Stimulated activated CD4-positive, alpha-beta T cell treated with anti-CD3 and anti-CD28 coated beads, Interleukin-1b, Interleukin-23, amount 100 ng/mL, for 48 hours (primary cell): ENCODE measurements at regions not wholly inside any gene's neighbourhood (a gene's known extent, or its start where the extent isn't known, plus 50 kb on each side); places are given as distances from the start of the nearest gene placed in this dataset.
A peak's percentile ranks its signal among the peaks of the same experiment; 100 is the strongest.
"Not testable (repeated sequence)": the region's sequence is repeated elsewhere in the genome, so short reads cannot be mapped to it uniquely, and the experiment has no call there.

Source experiments
- DNase-seq: peaks from one replicate; pipeline ENCODE4 v3.0.0-alpha.2; 2020

DNA sequence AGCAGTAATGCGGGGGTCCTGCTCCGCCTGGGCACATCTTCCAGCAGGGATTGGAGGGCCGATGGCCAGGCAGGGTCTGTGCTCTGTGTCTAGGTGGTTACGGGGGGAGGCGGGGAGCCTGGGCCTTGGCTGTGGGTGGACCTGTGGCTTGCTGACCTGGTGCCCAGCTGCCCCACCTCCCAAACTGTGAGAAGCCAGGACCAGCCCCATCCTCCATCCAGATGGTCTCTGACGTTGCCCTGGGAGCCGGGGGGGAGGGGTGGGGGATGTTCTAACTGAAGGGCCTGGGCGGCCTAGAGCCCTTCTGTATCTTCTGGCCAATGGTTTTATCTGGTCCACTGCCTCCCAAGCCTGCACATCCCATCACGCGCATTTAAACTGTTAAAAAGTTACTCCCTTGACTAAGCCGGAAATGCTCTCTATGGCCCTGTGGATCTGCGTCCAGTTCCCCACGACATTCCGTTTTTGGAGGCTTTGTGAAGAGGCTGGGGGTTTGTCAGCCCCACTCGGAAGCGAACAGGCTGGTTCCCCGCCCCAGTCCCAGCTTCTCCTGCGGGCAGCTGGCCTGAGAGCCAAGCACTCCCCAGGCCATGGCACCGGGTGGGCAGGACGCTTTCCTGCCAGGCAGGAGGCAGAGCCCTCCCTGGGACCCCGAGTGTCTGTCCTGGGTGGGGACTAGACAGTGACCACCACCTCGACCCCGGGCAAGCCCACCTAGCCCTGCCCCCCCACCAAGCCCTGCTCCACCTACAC is 143.6 kb downstream of the IGLL1 start:
- not testable (repeated sequence) for DNase-seq

DNA sequence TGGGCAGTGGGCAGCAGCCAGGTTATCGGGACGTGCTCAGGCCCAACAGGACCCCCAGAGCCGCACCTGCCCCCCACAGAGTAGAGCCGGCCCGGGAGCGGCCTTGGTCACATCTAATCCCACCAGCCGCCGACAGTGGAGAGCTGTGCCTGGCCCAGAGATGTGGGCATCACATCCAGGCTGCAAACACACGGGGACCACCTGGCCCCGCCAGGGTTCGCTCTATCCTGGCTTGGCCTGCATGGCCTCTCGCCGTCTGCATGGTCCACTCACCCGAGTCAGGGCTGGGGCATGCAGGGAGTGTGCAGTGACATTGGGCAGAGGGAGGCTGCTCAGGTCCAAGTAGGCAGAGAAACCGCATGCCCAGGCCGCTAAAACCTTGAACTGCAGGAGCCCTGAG is 144.9 kb downstream of the IGLL1 start:
- not testable (repeated sequence) for DNase-seq

DNA sequence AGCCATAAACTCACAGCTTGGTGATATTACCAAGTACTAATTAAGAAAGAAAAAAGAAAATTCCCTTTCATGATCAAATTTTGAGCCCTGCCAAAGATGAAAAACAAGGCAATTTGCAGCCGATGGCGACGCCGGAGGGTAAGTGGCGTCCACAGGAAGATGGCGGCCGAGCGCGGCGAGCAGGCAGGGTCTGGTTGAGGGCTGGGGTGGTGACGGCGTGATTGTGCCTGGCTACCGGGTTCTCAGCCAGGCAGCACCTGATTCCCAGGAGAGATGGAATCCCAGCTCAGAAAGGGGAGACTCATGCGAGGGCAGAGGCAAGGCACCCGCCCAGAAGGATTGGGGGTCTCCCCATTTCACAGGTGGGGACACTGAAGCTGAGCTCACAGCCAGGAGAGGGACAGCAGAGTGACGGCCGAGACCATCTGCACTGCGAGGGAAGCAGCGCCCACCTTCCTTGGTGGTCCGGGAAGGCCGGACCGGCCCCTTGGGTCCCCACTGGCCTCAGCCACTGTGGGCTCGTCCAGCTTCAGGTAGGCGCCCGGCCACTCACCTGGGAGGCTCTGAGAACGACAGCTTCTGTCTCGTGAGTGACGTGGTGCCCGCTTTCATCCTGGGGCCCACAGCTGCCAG is 145.8 kb downstream of the IGLL1 start:
- DNase-seq, result not testable (repeated sequence)

DNA sequence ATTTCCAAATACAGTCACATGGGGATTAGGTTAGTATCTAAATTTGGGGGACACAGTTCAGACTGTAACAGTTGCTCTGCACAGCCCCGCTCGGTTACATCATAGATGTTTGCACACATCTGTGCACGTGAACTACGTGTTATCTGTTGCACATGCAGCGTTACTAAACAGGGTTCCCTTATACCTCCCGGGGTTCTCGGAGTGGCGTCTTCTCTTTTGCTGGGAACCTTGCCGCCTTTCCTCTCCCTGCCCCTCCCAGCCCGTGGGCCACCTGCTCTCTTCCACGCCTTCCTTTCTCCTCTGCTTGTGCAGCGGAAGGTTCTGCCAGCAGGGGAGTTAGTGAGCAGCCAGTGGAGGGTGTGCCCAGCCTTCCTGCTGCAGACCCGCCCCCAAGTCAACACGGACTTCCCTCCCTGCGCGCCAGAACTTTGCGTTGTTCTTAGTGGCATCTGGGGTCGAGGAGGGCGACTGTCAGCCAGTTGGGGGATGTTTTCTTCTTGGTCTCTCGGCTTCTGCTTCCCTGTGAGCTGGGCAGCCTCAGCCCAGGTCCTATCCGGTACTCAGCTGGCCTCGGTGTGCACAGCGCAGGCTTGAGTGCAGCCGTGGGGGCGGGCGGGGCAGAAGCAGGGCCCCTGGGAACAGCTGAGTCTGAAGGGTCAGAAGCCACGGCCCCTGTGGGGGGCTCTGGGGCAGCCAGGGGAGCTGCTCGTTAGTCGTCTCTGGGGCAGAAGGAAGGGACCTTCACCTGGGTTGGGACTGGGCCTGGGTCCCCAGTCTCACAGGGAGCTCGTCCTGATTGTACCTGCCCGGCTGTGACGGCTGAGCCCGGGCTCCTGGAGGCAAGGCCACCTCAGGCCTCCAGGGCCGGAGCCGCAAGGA is 146.7 kb downstream of the IGLL1 start:
- DNase-seq, result peak; percentile 47

DNA sequence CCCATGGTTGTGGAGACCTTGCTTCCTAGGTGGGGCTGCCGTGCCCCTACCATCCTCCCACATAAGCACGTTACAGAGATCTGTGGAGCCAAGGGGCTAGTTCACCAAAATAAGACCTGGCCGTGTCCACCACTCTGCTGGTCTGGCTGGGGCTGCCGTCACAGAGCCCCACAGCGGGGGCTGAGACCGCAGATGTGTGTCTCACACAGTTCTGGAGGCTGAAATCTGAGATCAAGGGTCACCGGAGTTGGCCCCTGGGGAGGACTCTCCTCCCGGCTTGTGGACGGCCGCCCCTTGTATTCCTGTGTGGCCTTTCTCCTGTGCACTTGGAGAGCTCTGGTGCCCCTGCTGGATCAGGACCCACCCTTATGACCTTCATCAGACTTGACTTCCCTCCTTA is 147.4 kb downstream of the IGLL1 start:
- DNase-seq, result not testable (repeated sequence)

DNA sequence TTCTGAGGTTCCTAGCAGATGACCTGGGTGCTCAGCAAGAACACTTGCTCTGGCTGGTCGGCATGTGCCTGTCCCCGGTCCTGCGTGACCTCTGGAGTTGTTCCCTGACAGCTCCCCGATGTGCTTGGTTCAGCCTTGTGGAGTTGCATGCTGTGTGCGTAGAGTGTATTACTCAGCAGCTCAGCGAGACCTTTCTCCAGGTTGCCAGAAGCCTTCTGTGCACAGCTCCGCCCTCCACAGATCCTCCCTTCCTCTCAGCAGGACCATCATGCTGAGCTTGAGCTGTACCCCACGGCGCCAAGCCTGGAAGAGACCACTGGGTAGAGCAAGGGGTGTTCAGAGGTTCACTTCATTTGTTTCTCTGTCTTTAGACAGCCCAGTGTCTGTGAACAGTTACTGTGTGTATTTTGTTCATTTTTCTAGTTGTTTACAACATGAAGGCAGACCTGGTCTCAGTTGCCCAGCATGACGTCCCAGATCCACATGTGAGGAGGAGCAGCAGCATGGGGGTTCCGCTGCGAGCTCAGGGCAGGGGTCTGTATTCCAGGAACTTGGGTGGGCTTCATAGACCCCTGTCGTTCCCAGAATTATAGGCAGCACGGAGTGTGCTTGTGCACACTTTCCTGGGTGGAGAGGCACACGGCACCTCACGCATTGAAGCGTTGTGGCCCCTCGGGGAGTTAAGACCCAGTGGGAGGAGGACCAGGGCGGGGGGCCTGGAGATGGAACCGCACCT is 148.6 kb downstream of the IGLL1 start:
- no peak for DNase-seq

DNA sequence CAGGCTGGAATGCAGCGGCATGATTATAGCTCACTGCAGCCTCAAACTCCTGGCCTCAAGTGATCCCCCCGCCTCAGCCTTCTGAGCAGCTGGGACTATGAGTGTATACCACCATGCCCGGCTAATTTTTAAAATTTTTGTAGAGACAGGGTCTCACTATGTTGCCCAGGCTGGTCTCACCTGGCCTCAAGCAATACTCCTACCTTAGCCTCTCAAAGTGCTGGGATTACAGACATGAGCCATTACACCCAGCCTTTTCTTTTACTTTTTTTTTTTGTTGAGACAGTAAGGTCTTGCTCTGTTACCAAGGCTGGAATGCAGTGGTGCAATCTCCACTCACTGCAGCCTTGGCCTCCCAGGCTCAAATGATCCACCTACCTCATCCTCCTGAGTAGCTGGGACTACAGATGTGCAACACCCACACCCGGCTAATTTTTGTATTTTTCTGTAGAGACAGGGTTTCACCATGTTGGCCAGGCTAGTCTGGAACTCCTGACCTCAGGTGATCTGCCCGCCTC is 155.5 kb downstream of the IGLL1 start:
- DNase-seq, result not testable (repeated sequence)

DNA sequence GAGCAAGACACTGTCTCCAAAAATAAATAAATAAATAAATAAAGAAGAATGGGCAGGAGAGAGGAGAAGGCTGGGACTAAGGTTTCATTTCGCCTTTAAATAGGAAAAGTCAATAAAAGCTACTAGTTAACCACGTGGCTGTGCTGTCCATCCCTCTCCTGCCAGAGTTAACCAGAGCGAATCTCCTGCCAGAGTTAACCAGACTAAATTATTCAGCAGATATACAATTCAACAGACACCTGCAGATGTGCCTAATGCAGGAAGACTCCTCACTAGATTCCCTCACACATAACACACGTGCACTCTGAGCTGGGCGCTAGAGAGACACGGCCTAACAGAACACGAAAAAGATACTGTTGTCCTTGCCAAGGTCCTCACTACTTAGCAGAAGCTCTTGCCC is 156.1 kb downstream of the IGLL1 start:
- DNase-seq, result no peak

DNA sequence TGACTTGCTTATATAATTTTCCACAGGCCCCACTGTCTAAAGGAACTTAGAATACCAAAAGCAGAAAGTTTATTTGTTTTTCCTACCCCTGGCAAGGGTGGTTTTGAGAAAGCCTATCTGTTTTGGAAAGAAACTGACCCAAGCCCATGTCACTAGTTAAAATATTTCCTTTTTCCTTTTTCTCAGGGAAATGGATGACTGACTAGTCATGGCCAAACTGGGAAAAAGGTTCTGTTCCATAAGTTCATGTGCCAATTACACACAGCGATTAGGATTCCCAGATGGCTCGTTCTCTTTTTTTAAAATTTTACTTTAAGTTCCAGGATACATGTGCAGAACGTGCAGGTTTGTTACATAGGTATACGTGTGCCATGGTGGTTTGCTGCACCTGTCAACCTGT is 157.8 kb downstream of the IGLL1 start:
- DNase-seq, result not testable (repeated sequence)

DNA sequence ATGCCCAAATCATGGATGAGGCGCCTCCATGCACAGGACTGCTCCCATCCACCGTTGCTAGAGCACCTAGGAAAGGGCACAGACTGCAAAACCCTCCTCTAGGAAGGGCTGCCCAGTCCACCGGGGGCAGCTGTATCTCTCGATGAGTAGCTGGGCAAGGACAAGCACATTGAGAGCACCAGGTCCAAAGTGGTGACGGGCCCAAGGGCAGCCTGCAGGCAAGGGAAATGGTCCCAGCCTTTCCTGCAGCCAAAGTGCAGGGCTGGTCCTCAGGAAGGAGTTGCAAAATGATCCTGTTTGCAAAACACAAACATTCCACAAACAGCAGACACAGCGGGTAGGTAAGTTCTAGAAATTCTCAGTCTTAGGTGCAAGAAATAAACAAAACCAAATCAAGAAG is 158.8 kb downstream of the IGLL1 start:
- DNase-seq, result not testable (repeated sequence)

DNA sequence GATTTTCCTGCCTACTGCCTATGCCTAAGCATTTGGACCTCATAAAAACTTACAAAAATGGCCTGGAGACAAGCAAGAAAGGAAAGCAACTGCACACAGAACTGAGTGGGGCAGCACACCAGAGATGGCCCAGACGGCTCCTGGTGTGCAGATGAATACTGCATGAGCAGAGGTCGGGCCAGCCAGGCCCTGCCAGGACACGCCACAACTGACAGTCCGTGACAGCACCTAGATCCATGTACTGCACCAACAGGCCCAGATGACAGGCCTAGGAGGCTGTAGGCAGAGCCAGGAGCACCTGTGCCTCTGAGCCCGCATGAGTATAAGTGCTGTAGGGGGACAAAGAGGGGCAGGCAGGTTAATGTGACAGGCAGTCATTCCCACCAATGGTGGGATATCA is 160.2 kb downstream of the IGLL1 start:
- no peak for DNase-seq

DNA sequence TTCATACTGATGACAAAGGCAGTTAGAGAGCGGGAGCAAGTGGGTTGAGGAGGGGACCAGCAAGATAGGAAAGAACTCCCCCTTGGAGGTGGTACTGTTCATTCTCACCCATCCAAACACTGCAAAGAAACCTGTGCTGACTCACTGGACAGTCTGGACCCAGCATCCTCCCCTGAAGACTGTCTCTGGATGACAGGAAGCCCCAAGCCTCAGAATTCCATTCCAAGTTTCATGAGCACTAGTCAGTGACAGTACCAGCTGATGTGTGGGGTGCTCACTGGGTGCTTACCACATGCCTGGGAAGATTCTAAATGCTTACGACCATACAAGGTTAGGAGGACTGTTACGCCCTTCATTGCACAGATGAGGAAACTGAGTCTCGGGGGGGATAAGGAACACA is 160.9 kb downstream of the IGLL1 start:
- no peak for DNase-seq

DNA sequence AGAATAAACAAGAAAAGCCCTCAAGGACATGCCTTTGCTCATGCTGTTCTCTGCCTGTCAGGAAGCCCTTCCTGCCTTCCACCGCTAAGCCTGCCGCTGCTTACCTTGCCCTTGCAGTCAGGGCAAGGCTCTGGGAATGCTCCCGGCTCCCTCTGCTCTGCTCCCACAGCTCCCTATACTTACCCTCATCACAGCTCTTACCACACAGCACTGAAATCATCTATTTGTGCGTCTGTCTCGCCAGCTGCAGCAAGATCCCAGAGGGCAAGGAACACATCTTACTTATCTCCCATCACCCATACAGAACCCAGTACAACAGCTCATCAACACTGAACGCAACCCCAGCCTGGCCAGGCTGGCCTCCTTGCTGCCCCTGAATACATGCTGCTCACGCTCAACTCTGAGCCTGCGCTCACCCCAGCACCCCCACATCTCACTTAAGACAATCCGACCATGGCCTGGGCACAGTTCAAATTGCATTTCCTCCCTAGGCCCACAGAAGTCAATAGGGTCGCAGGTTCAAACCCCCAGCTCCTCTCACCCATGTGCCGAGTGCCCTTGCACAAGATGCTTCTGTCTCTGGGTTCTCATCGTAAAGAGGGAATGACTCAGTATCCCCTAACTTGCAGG is 161.8 kb downstream of the IGLL1 start:
- DNase-seq, result no peak

DNA sequence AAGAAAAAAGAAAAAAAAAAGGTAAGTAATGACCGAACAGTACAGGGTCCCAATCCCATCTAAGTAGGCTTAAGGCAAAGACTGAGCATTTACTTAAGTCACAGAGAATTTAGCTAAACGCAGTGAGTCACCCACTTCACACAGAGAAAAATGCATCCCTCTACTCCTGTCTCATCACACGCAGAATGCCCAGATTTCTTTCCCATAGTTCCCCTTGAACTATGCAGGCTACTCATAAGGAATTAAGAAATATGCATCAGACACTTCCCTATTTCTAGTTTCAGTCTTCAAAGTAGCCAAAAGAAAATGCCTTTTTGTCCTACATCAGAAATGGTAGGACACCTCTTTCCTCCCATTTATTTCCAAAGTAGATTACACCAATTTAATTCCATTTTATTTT is 162.8 kb downstream of the IGLL1 start:
- DNase-seq, result not testable (repeated sequence)

DNA sequence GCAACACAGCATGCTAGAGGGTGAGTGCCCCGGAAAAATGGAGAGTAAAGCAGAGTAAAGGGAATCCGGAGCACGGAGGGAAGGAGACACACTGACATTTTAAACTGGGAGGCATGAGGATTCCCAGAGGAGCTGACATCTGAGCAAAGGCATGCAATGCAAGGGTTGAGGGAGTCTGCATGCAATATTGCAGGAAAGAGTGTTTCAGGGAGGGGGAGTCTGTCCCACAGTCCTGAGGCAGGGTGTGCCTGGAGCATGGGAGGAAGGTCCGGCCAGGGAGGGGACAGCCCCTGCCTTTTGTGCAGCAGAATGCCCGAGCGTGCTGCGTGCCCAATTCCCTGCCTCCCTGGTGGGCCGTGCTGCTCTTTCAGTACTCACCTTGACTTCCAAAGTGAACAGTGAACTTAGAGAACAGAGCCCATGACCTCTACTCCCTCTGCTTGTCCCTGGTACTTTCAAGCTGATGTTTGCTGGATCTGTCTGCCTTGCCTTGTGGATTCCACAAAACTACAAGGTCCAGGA is 163.9 kb downstream of the IGLL1 start:
- not testable (repeated sequence) for DNase-seq

DNA sequence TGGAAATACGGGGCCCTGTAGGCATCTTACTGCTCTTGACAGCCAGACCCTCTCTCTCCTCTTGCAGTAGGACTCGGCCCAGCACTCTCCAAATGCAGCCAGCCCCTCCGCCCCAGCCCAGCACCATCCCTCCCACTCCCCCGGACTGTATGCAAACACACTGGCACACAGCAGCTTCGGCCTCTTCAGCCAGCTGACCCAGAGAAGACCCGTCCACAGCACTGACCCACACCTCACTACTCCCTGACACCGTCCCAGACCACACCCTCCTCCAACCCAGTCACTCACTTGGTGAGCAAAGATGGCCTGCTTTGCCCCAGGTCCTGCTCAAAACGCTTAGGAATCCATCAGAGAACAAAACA is 164.6 kb downstream of the IGLL1 start:
- no peak for DNase-seq

DNA sequence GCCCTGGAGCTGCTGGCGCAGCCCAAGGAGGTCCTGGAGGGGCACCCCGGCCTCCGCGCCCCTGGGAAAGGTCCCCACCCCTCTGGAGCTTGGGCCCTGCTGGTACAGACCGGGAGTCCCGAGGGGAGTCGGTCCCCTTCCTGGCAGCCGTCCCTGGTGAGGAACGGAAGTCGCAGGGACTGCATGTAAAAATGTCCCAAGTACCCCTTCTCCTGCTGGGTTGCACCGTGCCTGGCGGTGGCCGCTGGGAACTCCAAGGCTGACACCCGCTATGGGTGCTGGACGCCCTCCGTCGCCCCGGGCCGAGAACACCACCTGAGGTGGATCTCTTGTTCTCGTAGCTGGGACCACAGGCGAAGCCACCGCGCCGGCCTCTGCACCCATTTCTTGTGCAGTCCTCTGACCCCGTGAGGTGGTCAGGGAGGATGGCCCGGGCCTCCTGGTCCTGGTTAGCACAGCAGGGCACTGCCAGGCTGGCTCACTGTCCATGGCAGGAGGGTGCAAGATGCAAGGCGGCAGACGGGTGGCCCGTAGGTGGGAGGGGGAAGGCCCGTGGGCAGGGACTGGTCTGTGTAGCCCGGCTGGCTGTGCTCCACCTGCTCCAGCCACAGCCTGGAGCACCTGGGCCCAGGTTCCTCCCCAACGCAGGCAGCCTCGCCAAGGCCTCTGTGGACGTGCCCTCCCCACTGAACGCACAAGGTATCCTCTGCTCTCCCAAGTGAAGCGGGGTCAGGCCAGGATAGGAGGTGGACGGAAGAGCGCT is 165.2 kb downstream of the IGLL1 start:
- DNase-seq, result no peak

DNA sequence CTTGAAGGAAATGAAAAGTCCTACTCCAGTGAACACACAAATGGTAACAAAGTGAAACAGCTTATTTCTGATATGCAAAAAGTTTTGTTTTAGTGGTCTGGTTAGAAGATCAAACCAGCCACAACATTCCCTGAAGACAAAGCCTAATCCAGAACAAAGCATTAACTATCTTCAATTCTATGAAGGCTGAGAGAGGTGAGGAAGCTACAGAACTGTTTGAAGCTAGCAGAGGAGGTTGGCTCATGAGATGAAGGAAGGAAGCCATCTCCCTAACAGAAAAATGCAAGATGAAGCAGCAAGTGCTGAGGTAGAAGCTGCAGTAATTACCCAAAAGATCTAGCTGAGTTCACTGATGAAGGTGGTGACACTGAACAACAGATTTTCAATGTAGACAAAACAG is 168.4 kb downstream of the IGLL1 start:
- DNase-seq, result no peak

DNA sequence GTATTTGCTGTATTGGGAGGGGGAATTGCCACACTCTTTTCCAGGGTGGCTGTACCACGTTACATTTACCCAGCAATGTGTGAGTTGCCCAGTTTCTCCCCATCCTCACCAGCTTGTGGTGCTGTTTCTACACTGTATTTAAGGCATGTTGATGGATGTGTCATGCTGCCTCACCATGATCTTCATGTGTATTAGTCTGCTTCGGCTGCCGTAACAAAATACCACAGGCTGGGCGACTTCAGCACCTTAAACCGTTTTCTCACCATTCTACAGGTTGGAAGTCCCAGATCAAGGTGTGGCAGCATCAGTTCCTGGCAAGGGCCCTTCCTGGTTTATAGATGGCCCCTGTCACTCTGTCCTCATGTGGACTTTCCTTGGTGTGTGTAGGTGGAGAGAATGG is 169.7 kb downstream of the IGLL1 start:
- DNase-seq, result no peak

DNA sequence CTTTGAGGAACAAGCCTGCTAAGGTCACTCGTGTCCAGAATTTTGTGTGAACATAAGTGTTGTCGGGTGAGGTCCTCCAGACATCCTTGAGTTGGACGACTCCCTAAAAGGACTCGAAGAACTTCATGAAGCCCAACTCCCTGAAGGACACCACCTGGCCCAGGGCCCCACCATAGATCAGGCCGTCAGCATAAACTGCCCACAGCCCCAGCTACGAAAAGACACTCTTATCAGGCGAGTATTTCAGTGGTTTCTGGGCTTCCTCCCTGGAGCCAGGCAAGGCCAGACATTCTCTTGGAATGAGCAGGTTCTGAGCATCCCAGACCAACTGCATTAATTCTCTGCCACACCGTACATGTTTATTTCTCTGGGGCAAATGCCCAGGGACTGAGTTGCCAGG is 170.1 kb downstream of the IGLL1 start:
- no peak for DNase-seq

DNA sequence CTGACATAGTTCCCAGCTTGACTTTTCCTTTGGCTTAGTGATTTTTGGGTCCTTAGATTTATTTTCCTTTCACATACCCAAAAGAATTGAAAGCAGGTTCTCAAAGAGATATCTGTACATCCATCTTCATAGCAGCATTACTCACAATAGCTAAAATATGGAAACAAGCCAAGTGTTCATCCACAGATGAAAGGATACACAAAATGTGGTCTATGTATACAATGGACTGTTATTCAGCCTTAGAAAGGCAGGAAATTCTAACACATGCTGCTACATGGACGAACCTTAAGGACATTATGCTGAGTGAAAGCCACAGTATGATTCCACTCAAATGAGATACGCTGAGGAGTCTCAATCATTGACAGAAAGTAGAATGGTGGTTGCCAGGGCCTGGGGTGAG is 171.8 kb downstream of the IGLL1 start:
- no peak for DNase-seq
